GM18867 (cell line): ENCODE measurements at regions not wholly inside any gene's neighbourhood (a gene's known extent, or its start where the extent isn't known, plus 50 kb on each side); places are given as distances from the start of the nearest gene placed in this dataset.
A peak's percentile ranks its signal among the peaks of the same experiment; 100 is the strongest.
"Not testable (repeated sequence)": the region's sequence is repeated elsewhere in the genome, so short reads cannot be mapped to it uniquely, and the experiment has no call there.

Source experiments
- ATAC-seq: cut with Tn5 transposase; IDR thresholded peaks from one replicate; pipeline ENCODE4 v1.9.1; 2021; ENCODE audit warnings: mild to moderate bottlenecking, moderate library complexity; ENCODE audit not compliant: unreplicated experiment

DNA sequence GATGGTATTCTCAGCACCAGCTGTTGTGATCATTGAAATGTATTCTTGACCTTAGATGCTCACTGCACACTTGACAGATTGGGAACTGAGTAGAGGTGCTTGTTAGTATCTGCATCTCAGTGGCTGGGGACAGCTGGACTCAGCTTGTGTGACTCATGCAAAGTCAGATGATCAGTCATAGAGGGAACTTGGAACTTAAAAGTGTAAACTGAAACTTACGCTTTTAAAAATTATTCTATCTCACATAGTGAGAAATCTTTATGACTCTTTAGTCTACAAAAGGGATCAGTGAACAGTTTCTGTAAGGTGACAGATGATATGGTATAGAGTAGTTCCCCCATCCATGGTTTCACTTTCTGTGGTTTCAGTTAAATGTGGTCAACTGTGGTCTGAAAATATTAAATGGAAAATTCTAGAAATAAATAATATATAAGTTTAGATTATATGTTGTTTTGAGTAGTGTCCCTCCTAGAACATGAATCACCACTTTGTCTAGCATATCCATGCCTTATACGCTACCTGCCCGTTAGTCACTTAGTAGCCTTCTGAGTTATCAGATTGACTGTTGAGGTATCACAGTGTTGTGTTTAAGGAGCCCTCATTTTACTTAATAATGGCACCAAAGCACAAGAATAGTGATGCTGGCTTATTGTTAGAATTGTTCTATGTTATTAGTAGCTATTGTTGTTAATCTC, 135.6 kb upstream of the ZNF658 start:
- peak; percentile 100 for ATAC-seq

- ATAC-seq: not testable (repeated sequence)
These were observed 135.0 kb upstream of the ZNF658 start for GRCh38 chr9:66765531-66765930.

DNA sequence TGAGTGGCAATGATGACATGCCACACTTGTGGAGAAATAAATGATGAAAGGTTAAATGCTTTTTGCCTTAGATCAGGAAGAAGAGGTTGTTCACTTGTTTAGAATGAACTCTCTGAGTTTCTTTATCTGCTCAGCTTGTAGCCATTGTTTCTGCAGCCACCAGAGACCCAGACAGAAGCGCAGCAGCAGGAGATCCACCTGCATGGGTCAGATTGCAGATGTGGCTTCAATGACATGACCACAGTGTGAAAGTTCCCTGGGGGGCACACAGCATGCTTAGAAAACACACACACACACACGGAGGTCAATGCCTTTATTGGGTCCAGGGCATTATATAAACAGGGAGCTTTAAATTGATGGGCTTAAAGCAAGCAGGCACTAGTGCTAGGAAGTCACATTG, 129.0 kb upstream of the ZNF658 start:
- ATAC-seq: not testable (repeated sequence)

DNA sequence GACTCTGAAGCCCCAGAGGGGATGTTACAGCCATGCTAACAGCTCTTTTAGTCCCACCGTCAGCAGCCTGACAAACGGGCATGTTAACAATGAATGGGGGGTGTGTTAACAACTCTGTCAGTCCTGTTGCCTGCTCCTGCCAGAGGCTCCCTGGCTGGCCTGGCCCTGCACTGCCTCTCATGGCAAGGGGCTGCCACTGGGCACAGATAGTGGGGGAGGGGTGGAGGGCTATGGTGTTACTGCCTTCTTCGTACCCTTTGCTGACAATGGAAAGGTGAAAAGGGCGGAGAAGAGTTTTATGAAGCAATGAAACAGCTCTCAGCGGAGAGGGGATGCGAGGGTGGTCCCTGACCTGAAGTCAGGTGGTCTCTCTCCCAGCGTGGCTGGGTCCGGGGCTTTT, 125.9 kb upstream of the ZNF658 start:
- not testable (repeated sequence) for ATAC-seq

- ATAC-seq: not testable (repeated sequence)
These were observed 120.4 kb upstream of the ZNF658 start for GRCh38 chr9:66779944-66780661.

- not testable (repeated sequence) for ATAC-seq
These were observed 119.3 kb upstream of the ZNF658 start for GRCh38 chr9:66781240-66781639.

DNA sequence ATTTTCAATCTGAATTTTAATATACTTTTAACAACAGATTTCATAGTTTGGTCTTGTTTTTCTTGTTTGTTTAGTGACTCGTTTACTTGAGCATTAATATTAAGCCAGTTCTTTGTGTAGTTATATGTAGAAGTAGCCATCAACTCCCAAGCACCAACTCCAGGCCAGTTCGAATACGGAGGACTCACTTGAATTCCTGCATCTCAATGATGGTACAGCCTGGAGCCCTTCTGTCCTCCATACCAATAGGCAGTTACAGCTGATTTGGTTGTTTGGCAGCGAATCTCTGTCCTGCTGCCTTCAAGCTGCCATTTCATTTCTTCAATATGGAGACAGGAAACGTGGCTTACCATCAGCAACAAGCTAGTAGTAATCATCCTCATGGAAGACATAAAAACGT, 118.5 kb upstream of the ZNF658 start:
- ATAC-seq: not testable (repeated sequence)

DNA sequence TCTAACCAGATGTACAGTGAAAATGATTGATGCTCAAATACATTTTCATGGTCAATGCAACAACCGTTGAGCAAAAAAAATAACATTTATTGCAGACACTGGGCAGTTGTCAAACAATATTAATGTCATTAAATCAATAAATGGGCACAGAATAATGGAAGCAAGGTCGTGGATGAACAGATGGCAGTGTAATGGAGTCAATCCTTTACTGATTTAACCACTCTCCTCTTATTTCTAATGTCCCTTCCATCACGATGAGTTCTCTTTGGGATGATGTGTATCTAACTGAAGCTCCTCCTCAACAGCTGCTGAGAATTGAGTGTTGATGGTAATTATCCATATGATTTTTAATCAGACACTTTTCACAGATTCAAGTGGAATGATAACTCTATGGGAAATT, 114.9 kb upstream of the ZNF658 start:
- not testable (repeated sequence) for ATAC-seq

- not testable (repeated sequence) for ATAC-seq
These were observed 109.3 kb upstream of the ZNF658 start for GRCh38 chr9:66791092-66791750.

DNA sequence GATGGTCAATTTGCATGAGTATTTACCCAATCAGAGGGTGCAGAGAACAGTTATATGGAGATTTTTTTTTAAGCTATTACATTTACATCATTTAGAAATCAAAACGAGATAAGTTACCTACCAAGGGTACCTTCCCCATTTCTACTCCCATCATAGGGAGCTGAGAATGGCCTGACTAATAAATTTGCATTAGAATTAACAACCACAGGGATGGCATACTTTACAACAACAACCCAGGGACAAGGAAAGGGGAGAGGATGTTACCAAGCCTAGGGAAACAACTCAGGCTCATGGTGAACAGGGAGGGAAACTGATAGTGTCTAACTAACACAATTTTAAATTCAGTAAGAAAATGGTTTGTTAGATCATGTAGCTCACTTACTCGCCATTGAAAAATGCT, 105.8 kb upstream of the ZNF658 start:
- not testable (repeated sequence) for ATAC-seq

DNA sequence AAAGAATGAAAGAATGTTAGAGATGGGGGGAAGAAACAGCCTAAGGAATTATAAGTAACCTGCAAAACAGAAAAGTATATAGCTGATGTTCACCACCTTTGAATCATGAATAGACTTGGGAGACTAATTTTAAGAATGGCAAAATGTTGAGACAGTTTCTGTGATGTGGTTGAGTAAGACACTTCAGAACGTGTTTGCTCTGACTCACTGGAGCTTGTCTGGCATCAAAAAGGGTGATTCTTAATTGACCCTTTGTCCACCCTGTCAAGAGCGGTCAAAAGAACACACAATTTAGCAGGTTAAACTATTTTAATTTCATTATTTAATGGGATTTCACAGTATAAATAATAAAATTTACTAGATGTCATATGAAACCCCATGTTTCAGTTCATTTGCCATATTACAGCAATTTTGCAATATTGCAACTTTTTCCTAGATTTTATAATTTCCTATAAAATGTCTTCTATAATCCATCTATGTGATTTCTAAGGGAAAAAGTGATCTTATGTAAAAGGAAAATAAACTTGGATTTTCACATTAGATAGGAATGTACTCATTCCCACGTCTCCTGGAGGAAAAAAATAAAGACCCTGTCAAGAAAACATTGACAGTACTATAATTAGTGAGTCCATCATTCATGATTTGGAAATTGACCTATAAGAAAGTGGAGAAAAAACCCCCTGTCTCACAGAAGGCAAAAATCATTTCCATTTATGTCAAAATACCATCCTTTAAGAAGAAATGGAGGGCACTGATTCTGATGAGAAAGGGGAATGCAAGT, 104.6 kb upstream of the ZNF658 start:
- not testable (repeated sequence) for ATAC-seq

DNA sequence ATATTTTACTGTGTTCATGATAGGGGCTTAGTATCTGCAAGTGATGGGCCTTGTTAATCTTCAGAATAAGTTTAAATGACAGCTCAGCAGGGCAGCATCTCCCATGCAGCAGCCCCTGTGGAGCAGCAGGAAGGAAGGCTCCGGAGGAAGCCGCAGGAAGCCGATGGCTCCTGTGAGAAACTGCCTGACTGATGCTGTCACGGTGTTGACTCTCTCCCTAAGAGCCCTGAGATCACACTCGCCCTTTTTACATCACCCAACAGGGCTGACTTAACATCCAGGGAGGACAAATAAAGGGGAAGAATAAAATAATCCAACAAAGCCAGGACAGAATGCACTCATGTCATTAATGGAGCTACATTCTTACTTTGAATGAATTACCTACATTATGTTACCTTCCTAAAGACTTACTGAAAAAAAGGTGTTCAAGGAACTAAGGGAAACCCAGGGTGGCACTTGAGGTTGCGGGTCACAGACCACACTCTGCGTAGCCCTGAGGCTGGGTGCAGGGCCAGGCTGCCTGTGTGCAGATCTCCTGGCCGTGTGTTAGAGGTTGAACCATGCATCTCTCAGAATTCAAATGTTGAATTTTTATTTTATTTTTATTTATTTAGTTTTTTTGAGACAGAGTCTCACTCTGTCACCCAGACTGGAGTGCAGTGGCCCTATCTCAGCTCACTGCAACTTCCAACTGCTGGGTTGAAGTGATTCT, 102.5 kb upstream of the ZNF658 start:
- ATAC-seq: not testable (repeated sequence)

DNA sequence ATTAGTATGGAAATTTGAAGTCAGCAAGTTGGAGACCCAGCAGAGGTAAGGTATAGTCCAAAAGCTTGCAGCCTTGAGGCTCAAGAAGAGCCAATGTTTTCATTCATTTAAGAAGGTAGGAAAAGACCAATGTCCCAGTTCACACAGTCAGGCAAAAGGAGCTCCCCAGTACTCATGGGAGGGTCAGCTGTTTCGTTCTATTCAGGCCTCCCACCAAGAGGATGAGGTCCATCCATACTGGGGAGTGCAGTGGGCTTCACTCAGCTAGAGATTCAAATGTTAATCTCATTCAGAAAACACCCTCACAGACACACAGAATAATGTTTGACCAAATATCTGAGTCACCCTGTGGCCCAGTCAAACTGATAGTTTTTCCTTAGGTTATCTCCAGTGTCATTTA, 96.9 kb upstream of the ZNF658 start:
- ATAC-seq: not testable (repeated sequence)

DNA sequence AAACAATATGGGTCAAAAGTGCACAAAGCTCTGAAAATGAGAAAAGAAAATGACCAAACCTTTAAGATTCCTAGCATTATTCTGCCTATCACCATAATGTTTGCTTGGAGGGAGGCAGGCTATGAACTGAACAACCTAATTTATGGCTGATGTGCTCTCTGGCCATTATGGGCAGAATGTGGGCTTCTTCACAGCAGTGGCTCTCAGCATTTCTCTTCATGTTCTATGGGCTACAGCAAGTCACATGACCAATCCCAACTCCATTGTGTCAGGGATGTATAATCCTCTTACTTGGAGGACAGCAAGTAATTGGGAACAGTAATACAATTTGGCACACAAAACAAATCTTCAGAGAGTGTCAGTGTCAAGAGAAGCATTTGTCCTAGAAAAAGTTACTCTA, 90.3 kb upstream of the ZNF658 start:
- ATAC-seq: not testable (repeated sequence)

DNA sequence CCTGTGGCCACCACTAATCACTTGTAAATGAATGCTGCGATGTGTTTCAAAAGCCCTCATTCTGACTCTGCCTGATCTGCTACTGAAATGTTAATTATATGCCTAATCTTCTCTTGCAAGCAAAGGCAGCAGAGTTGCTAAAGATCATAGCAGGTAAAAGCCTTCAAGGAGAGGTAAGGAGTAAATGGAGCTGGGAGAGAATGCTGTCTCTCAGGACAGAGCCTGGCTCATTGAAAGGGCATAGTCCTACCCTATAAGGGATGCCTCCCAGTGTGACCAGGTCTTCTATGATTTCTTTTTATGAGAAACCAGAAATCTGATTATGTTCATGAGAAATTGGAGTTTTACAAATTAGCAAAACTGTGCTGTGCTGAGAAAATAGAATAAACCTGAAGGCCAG, 88.2 kb upstream of the ZNF658 start:
- ATAC-seq: not testable (repeated sequence)

- ATAC-seq: not testable (repeated sequence)
These were observed 87.6 kb upstream of the ZNF658 start for GRCh38 chr9:66812967-66813366.

GRCh38 chr9:66814038-66814437, 86.5 kb upstream of the ZNF658 start:
- not testable (repeated sequence) for ATAC-seq

GRCh38 chr9:66819510-66819909, 81.0 kb upstream of the ZNF658 start:
- not testable (repeated sequence) for ATAC-seq

- ATAC-seq: not testable (repeated sequence)
These were observed 80.4 kb upstream of the ZNF658 start for GRCh38 chr9:66820014-66820660.

GRCh38 chr9:66824169-66824568, 76.4 kb upstream of the ZNF658 start:
- ATAC-seq: not testable (repeated sequence)
